ENCODE measurements at regions not wholly inside any gene's neighbourhood (a gene's known extent, or its start where the extent isn't known, plus 50 kb on each side); places are given as distances from the start of the nearest gene placed in this dataset.

- Mint-ChIP-seq H3K4me1 (no peaks in the 10 kb centered on the region), H3K4me3 (no peak overlapping the region), H3K9me3 (peaks cover 23% of the 10 kb centered on the region), H3K36me3 (ENCODE audit: low read depth) (no peaks in the 10 kb centered on the region), H3K27me3 (ENCODE audit: insufficient read depth) (peaks cover 62% of the 10 kb centered on the region), H3K27ac (no peak overlapping the region)
- no peaks in the 10 kb centered on the region for H3K36me3 ChIP-seq (ENCODE audit: control insufficient read depth, insufficient read depth, low read length)
- no peak overlapping the region for H3K9ac ChIP-seq (ENCODE audit: extremely low read depth, low read length, poor library complexity, severe bottlenecking)
- TF ChIP-seq CTCF (conservative IDR thresholded peaks at IDR 0.05): no peak
- H3K27ac ChIP-seq (ENCODE audit: low read depth, low read length): no peak overlapping the region
- no peaks in the 10 kb centered on the region for H3K4me1 ChIP-seq (ENCODE audit: control insufficient read depth, insufficient read depth, low read length)
- DNase-seq: no peak
- H3K9me3 ChIP-seq (ENCODE audit: control insufficient read depth, low read length): peaks cover 19% of the 10 kb centered on the region
- peaks cover 41% of the 10 kb centered on the region for H3K27me3 ChIP-seq (ENCODE audit: control insufficient read depth, insufficient read depth, low read length, poor library complexity, severe bottlenecking)
- WGBS, 2 experiments (ENCODE audit: insufficient coverage in 1 of 2, insufficient read length in 1 of 2): 80 to 88% methylated on average over 1 to 2 of the region's 2 CpGs
- H3K4me3 ChIP-seq (ENCODE audit: low read length): no peak overlapping the region
Observed at GRCh38 chr9:97753975-97754374, 56.8 kb upstream of the XPA start.

GRCh38 chr9:97755618-97756267, 58.6 kb upstream of the XPA start:
- no peak overlapping the region for H3K4me3 Mint-ChIP-seq
- H3K4me1 Mint-ChIP-seq: no peaks in the 10 kb centered on the region
- H3K27ac Mint-ChIP-seq: no peak overlapping the region
- no peak overlapping the region for H3K27ac ChIP-seq (ENCODE audit: low read depth, low read length)
- peaks cover 23% of the 10 kb centered on the region for H3K9me3 Mint-ChIP-seq
- 86 to 95% methylated on average over 4 of the region's 4 CpGs for WGBS, 2 experiments (ENCODE audit: insufficient coverage in 1 of 2, insufficient read length in 1 of 2)
- H3K27me3 ChIP-seq (ENCODE audit: control insufficient read depth, insufficient read depth, low read length, poor library complexity, severe bottlenecking): peaks cover 51% of the 10 kb centered on the region
- no peaks in the 10 kb centered on the region for H3K4me1 ChIP-seq (ENCODE audit: control insufficient read depth, insufficient read depth, low read length)
- H3K36me3 ChIP-seq (ENCODE audit: control insufficient read depth, insufficient read depth, low read length): no peaks in the 10 kb centered on the region
- peaks cover 19% of the 10 kb centered on the region for H3K9me3 ChIP-seq (ENCODE audit: control insufficient read depth, low read length)
- H3K9ac ChIP-seq (ENCODE audit: extremely low read depth, low read length, poor library complexity, severe bottlenecking): no peak overlapping the region
- DNase-seq: no peak
- H3K4me3 ChIP-seq (ENCODE audit: low read length): no peak overlapping the region
- TF ChIP-seq CTCF (conservative IDR thresholded peaks at IDR 0.05): no peak
- no peaks in the 10 kb centered on the region for H3K36me3 Mint-ChIP-seq (ENCODE audit: low read depth)
- peaks cover 69% of the 10 kb centered on the region for H3K27me3 Mint-ChIP-seq (ENCODE audit: insufficient read depth)

- Mint-ChIP-seq H3K4me1 (no peaks in the 10 kb centered on the region), H3K4me3 (no peak overlapping the region), H3K36me3 (ENCODE audit: low read depth) (no peaks in the 10 kb centered on the region), H3K27ac (no peak overlapping the region), H3K27me3 (ENCODE audit: insufficient read depth) (peaks cover 71% of the 10 kb centered on the region), H3K9me3 (peaks cover 23% of the 10 kb centered on the region)
- peaks cover 54% of the 10 kb centered on the region for H3K27me3 ChIP-seq (ENCODE audit: control insufficient read depth, insufficient read depth, low read length, poor library complexity, severe bottlenecking)
- no peak overlapping the region for H3K9ac ChIP-seq (ENCODE audit: extremely low read depth, low read length, poor library complexity, severe bottlenecking)
- H3K27ac ChIP-seq (ENCODE audit: low read depth, low read length): no peak overlapping the region
- no peak for DNase-seq
- WGBS, 2 experiments (ENCODE audit: insufficient coverage in 1 of 2, insufficient read length in 1 of 2): 74 to 84% methylated on average over 3 of the region's 3 CpGs
- no peaks in the 10 kb centered on the region for H3K36me3 ChIP-seq (ENCODE audit: control insufficient read depth, insufficient read depth, low read length)
- H3K4me3 ChIP-seq (ENCODE audit: low read length): no peak overlapping the region
- H3K9me3 ChIP-seq (ENCODE audit: control insufficient read depth, low read length): peaks cover 19% of the 10 kb centered on the region
- H3K4me1 ChIP-seq (ENCODE audit: control insufficient read depth, insufficient read depth, low read length): no peaks in the 10 kb centered on the region
- TF ChIP-seq CTCF (conservative IDR thresholded peaks at IDR 0.05): no peak
Observed at GRCh38 chr9:97756991-97757390, 59.9 kb upstream of the XPA start.

Measured in endodermal cell (in vitro differentiated cells).